Suprapubic skin (tissue), 4 donors: ENCODE measurements at regions not wholly inside any gene's neighbourhood (a gene's known extent, or its start where the extent isn't known, plus 50 kb on each side); places are given as distances from the start of the nearest gene placed in this dataset.

Experiments
- DNase-seq, 2 donors: peaks; one replicate each; pipeline ENCODE4 v3.0.0-alpha.2; 2019; ENCODE audit warnings: low spot score in 2 of 2
- H3K27ac ChIP-seq: fragments of 200-600 bp; sonication (generic); one replicate; pipeline ENCODE4 v1.5.1; 2019
- H3K27me3 ChIP-seq: fragments of 200-600 bp; sonication (generic); one replicate; pipeline ENCODE4 v1.5.1; 2019
- H3K36me3 ChIP-seq: fragments of 200-600 bp; sonication (generic); one replicate; pipeline ENCODE4 v1.5.1; 2019
- H3K4me1 ChIP-seq: fragments of 200-600 bp; sonication (generic); one replicate; pipeline ENCODE4 v1.5.1; 2019
- H3K4me3 ChIP-seq: fragments of 200-600 bp; sonication (generic); one replicate; pipeline ENCODE4 v1.5.1; 2019; ENCODE audit warnings: mild to moderate bottlenecking
- H3K9me3 ChIP-seq: fragments of 200-600 bp; sonication (generic); one replicate; pipeline ENCODE4 v1.5.1; 2019
- CTCF ChIP-seq, 2 donors: fragments of 200-600 bp in 1 of 2; fragments of 450-650 bp in 1 of 2; sonication (generic) in 1 of 2; IDR thresholded peaks; one replicate each; pipeline ENCODE4 v1.5.1; 2016 to 2019; ENCODE audit warnings: antibody characterized with exemption in 2 of 2, mild to moderate bottlenecking in 1 of 2, moderate library complexity in 1 of 2
- EP300 ChIP-seq: sonication (generic); formaldehyde crosslinking; IDR thresholded peaks from one replicate; pipeline ENCODE4 v1.6.1; 2017; ENCODE audit warnings: antibody characterized with exemption
- POLR2A ChIP-seq, 2 donors: fragments of 450-650 bp; IDR thresholded peaks; one replicate each; pipeline ENCODE4 v1.6.1; 2017; ENCODE audit warnings: antibody characterized with exemption in 2 of 2, mild to moderate bottlenecking in 2 of 2, moderate library complexity in 2 of 2
- POLR2AphosphoS5 ChIP-seq, 3 donors: sonication (generic); formaldehyde crosslinking; IDR thresholded peaks; one replicate each; pipeline ENCODE4 v1.6.1; 2017; ENCODE audit warnings: antibody characterized with exemption in 3 of 3
- WGBS: methylation state at CpG from one replicate; pipeline ENCODE4 v1.1.5; 2018; 5-methylcytosine and 5-hydroxymethylcytosine counted together

DNA sequence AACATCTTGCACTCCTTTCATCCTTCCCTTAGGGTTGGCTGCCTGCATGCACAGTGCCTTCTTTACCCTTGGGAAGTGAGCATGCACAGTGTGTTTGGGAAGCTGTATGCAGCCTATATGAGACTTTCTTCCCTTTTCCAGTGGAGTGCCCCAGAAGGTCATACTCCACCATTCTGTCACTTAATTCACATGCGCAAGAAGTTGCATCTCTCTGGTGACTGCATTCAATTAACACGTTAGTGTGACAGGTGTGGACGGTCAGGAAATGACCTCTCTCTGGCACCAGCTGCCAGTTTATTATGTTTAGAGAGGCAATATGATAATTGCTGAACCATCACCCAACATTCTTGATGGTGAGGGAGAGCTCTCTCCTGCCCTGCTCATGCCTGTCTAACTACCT, 770.0 kb downstream of the FLRT2 start:
- no peaks in the 10 kb centered on the region for H3K27me3 ChIP-seq
- H3K4me3 ChIP-seq, result no peak overlapping the region
- no peaks in the 10 kb centered on the region for H3K9me3 ChIP-seq
- 87% methylated on average over 3 of the region's 3 CpGs for whole genome bisulfite sequencing
- no peaks in the 10 kb centered on the region for H3K4me1 ChIP-seq
- no peak for DNase-seq
- no peak for TF ChIP-seq POLR2A (IDR thresholded peaks at IDR 0.05)
- no peak for TF ChIP-seq EP300
- no peak for TF ChIP-seq POLR2AphosphoS5 (IDR thresholded peaks at IDR 0.05)
- TF ChIP-seq CTCF (IDR thresholded peaks at IDR 0.05), result no peak
- no peak overlapping the region for H3K27ac ChIP-seq
- no peaks in the 10 kb centered on the region for H3K36me3 ChIP-seq

- WGBS, result 73% methylated on average over 1 of the region's 1 CpG
- Histone ChIP-seq H3K4me1 (no peaks in the 10 kb centered on the region), H3K27ac (no peak overlapping the region), H3K36me3 (no peaks in the 10 kb centered on the region), H3K9me3 (peaks cover 5% of the 10 kb centered on the region), H3K4me3 (no peak overlapping the region), H3K27me3 (no peaks in the 10 kb centered on the region)
- TF ChIP-seq EP300 (no peak), POLR2AphosphoS5 (IDR thresholded peaks at IDR 0.05) (no peak)
- DNase-seq, result no peak
Observed at GRCh38 chr14:86296173-86296572, 766.2 kb downstream of the FLRT2 start.

GRCh38 chr14:86288336-86288735, 758.4 kb downstream of the FLRT2 start:
- no peaks in the 10 kb centered on the region for H3K4me1 ChIP-seq
- peaks cover 5% of the 10 kb centered on the region for H3K9me3 ChIP-seq
- H3K27ac ChIP-seq, result no peak overlapping the region
- no peak overlapping the region for H3K4me3 ChIP-seq
- DNase-seq, result no peak
- H3K36me3 ChIP-seq, result no peaks in the 10 kb centered on the region
- WGBS, result 88% methylated on average over 2 of the region's 2 CpGs
- no peak for TF ChIP-seq POLR2AphosphoS5 (IDR thresholded peaks at IDR 0.05)
- TF ChIP-seq CTCF (IDR thresholded peaks at IDR 0.05), result no peak
- no peak for TF ChIP-seq POLR2A (IDR thresholded peaks at IDR 0.05)
- no peak for TF ChIP-seq EP300
- no peaks in the 10 kb centered on the region for H3K27me3 ChIP-seq

DNA sequence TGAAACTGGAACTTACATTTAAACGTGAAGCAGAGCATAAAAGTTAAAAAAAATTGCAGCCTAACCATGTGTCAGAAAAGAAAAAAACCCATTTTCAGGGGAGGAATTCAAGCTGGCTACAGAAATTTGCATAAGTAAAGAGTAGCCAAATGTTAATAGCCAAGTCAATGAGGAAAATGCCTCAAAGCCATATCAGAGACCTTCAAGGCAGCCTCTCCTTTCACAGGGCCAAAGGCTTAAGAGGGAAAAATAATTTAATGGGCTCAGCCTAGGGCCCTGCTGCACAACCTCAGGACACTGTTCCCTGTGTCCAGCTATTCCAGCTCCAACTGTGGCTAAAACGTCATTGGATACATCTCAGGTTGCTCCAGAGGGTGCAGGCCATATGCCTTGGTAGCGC, 749.5 kb downstream of the FLRT2 start:
- no peaks in the 10 kb centered on the region for H3K36me3 ChIP-seq
- H3K4me3 ChIP-seq, result no peak overlapping the region
- WGBS, result 71% methylated on average over 3 of the region's 3 CpGs
- no peaks in the 10 kb centered on the region for H3K4me1 ChIP-seq
- no peak for DNase-seq
- H3K9me3 ChIP-seq, result peaks cover 8% of the 10 kb centered on the region
- H3K27ac ChIP-seq, result no peak overlapping the region
- no peak for TF ChIP-seq EP300
- no peak for TF ChIP-seq POLR2AphosphoS5 (IDR thresholded peaks at IDR 0.05)
- no peaks in the 10 kb centered on the region for H3K27me3 ChIP-seq

- TF ChIP-seq POLR2AphosphoS5 (IDR thresholded peaks at IDR 0.05) (no peak), CTCF (IDR thresholded peaks at IDR 0.05) (no peak), EP300 (no peak), POLR2A (IDR thresholded peaks at IDR 0.05) (no peak)
- no peaks in the 10 kb centered on the region for H3K9me3 ChIP-seq
- no peak for DNase-seq
- no peaks in the 10 kb centered on the region for H3K4me1 ChIP-seq
- WGBS, result 71% methylated on average over 2 of the region's 2 CpGs
- no peaks in the 10 kb centered on the region for H3K36me3 ChIP-seq
- H3K27me3 ChIP-seq, result no peaks in the 10 kb centered on the region
- H3K4me3 ChIP-seq, result no peak overlapping the region
- no peak overlapping the region for H3K27ac ChIP-seq
Observed at GRCh38 chr14:86257973-86258372, 728.0 kb downstream of the FLRT2 start.

DNA sequence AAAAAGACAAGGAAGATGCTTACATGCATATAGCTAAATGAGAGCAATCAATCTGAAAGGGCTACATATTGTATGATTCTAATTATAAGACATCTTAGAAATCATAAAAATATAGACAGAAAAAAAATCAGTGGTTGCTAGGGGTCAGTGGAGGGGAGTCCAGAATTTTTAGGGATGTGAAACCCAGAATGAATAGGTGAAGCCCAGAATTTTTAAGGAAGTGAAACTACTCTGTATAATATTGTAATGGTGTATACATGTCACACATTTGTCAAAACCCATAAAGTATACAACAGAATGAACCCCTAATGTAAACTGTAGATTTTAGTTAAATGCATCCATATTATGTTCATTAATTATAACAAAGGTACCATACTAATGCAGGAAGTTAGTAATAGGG, 713.2 kb downstream of the FLRT2 start:
- H3K4me3 ChIP-seq, result no peak overlapping the region
- TF ChIP-seq POLR2A (IDR thresholded peaks at IDR 0.05), result no peak
- TF ChIP-seq EP300, result no peak
- no peak for TF ChIP-seq CTCF (IDR thresholded peaks at IDR 0.05)
- TF ChIP-seq POLR2AphosphoS5 (IDR thresholded peaks at IDR 0.05), result no peak
- DNase-seq, result no peak
- no peak overlapping the region for H3K27ac ChIP-seq
- no peaks in the 10 kb centered on the region for H3K36me3 ChIP-seq
- H3K4me1 ChIP-seq, result no peaks in the 10 kb centered on the region
- no peaks in the 10 kb centered on the region for H3K9me3 ChIP-seq
- H3K27me3 ChIP-seq, result no peaks in the 10 kb centered on the region
